Lower leg skin (tissue), 4 donors: ENCODE measurements at regions not wholly inside any gene's neighbourhood (a gene's known extent, or its start where the extent isn't known, plus 50 kb on each side); places are given as distances from the start of the nearest gene placed in this dataset.

Experiments used
- DNase-seq, 2 donors: peaks; one replicate each; pipeline ENCODE4 v3.0.0-alpha.2; 2019; ENCODE audit warnings: low spot score in 2 of 2
- H3K4me3 ChIP-seq: fragments of 200-600 bp; sonication (generic); 2 replicates; pipeline ENCODE4 v1.5.1; 2017; ENCODE audit warnings: mild to moderate bottlenecking, low read depth; ENCODE audit not compliant: poor library complexity, severe bottlenecking
- CTCF ChIP-seq, 3 donors: fragments of 450-650 bp; IDR thresholded peaks; one replicate each; pipeline ENCODE4 v1.5.1; 2016; ENCODE audit warnings: antibody characterized with exemption in 3 of 3, mild to moderate bottlenecking in 3 of 3, moderate library complexity in 2 of 3
- POLR2A ChIP-seq, 2 donors: fragments of 450-650 bp; IDR thresholded peaks; one replicate each; pipeline ENCODE4 v1.6.1; 2016 to 2017; ENCODE audit warnings: antibody characterized with exemption in 2 of 2, mild to moderate bottlenecking in 1 of 2, moderate library complexity in 1 of 2
- WGBS, 2 donors: methylation state at CpG; one replicate each; pipeline ENCODE4 v1.1.5; 2018; 5-methylcytosine and 5-hydroxymethylcytosine counted together
- intact Hi-C: fragments of 100-400 bp; cut with DNase I; formaldehyde crosslinking; loops from one replicate; pipeline ENCODE4 v1.15.0; 2023; ENCODE audit warnings: low total_unique reads

DNA sequence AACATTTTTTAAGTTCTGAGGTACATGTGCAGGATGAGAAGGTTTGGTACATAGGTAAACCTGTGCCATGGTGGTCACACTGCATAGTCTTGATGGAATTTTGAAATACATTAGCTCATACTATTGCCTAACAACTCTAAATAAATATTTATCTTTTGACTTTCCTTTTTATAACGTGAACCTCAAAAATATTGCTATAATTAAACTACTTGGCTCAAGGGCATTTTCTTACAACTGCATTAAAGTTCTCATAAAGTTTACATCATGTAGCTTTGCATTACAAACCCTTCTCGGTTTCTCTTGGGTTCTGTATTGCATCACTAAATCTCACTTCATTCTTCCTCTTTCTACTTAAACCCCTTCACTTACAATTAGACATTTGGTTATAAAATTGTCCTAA lies 636.0 kb upstream of the PTCHD4 start:
- intact Hi-C loops = no loop called here
- TF ChIP-seq CTCF (IDR thresholded peaks at IDR 0.05) = no peak
- TF ChIP-seq POLR2A (IDR thresholded peaks at IDR 0.05) = no peak
- no peak for DNase-seq
- H3K4me3 ChIP-seq = no peak overlapping the region
- 19 to 21% methylated on average over 2 of the region's 2 CpGs for WGBS, 2 donors

- no peak overlapping the region for H3K4me3 ChIP-seq
- no peak for TF ChIP-seq POLR2A (IDR thresholded peaks at IDR 0.05)
- TF ChIP-seq CTCF (IDR thresholded peaks at IDR 0.05) = no peak
- DNase-seq = no peak
- intact Hi-C loops = no loop called here
Measured at GRCh38 chr6:48744948-48745347, 634.0 kb upstream of the PTCHD4 start.

DNA sequence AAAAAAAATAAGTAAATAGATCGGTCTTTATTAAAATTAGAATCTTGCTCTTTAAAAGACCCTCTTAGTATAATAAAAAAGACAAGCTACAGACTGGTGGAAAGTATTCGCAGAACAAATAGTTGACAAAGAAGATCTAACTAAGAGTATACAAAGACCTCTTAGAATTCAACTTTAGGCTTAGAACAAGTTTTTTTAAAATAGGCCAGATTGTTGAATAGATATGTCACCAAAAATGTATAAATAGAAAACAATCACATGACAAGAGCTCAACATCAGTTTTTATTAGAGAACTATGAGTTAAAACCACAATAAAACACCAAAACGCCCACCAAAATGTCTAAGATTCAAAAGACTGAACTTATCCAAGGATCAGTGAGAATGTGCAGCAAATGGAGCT lies 632.7 kb upstream of the PTCHD4 start:
- no peak overlapping the region for H3K4me3 ChIP-seq
- WGBS, 2 donors = 79 to 85% methylated on average over 3 of the region's 3 CpGs
- intact Hi-C loops = no loop called here
- no peak for DNase-seq
- TF ChIP-seq CTCF (IDR thresholded peaks at IDR 0.05) (no peak), POLR2A (IDR thresholded peaks at IDR 0.05) (no peak)

GRCh38 chr6:48736501-48737206 lies 625.7 kb upstream of the PTCHD4 start:
- intact Hi-C loops = no loop called here
- no peak overlapping the region for H3K4me3 ChIP-seq
- TF ChIP-seq CTCF (IDR thresholded peaks at IDR 0.05) (no peak), POLR2A (IDR thresholded peaks at IDR 0.05) (no peak)
- no peak for DNase-seq
- 64 to 67% methylated on average over 2 of the region's 2 CpGs for WGBS, 2 donors

DNA sequence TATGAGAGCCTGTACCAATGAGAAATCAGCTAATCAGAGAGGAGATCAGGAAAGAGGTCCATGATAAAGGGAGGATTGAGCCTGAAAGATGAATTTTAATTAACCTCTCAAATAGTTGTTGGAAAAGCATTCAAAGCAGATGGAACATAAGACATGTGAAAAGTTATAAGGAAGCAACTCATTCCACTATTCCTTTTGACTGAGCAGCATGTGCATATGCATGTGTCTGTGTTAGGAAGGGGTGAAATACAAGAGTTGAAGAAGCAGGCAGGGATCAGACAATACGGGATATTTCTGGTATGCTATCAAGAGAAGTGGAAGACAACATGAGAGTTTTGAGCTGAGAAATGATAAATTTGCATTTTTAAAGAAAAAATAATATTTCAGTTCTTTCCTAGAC lies 624.8 kb upstream of the PTCHD4 start:
- no peak for DNase-seq
- H3K4me3 ChIP-seq = no peak overlapping the region
- intact Hi-C loops = no loop called here
- WGBS, 2 donors = 77 to 78% methylated on average over 1 of the region's 1 CpG
- TF ChIP-seq POLR2A (IDR thresholded peaks at IDR 0.05) (no peak), CTCF (IDR thresholded peaks at IDR 0.05) (no peak)

DNA sequence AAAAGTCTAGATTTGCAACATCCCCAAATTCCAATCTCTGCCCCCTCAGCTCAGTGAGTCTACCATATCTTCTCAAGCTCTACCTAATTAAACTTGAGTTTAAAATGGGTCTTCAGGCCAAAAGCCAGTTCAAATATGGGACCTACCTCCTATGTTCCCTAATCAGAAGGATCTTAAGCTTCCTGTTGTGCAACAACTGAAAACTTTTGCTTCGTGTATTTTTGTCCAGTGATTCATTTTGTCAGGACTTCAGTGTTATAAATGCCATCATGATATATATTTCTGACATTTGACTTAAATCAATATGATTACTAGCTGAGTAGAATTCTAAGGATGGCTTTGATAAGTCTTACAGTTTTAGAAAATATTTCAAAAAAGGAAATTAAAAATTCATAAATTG lies 622.6 kb upstream of the PTCHD4 start:
- TF ChIP-seq CTCF (IDR thresholded peaks at IDR 0.05) (no peak), POLR2A (IDR thresholded peaks at IDR 0.05) (no peak)
- WGBS, 2 donors = 28 to 45% methylated on average over 1 of the region's 1 CpG
- intact Hi-C loops = no loop called here

More for the DNA sequence above, 622.6 kb upstream of the PTCHD4 start:
- no peak for DNase-seq
- H3K4me3 ChIP-seq = no peak overlapping the region
